ENCODE measurements at regions not wholly inside any gene's neighbourhood (a gene's known extent, or its start where the extent isn't known, plus 50 kb on each side); places are given as distances from the start of the nearest gene placed in this dataset.

- no peak for DNase-seq (ENCODE audit: extremely low read depth in 1 of 11, low read depth in 9 of 11, low spot score in 4 of 11)
Measured at GRCh38 chr10:43702936-43703281, 54.2 kb upstream of the ZNF32 start.

GRCh38 chr10:43702213-43702935, 53.7 kb upstream of the ZNF32 start:
- DNase-seq (ENCODE audit: extremely low read depth in 1 of 11, low read depth in 9 of 11, low spot score in 4 of 11): no peak

GRCh38 chr10:43701295-43701694, 52.6 kb upstream of the ZNF32 start:
- no peak for DNase-seq (ENCODE audit: extremely low read depth in 1 of 11, low read depth in 9 of 11, low spot score in 4 of 11)

GRCh38 chr10:43700306-43700705, 51.6 kb upstream of the ZNF32 start:
- no peak for DNase-seq (ENCODE audit: extremely low read depth in 1 of 11, low read depth in 9 of 11, low spot score in 4 of 11)

DNA sequence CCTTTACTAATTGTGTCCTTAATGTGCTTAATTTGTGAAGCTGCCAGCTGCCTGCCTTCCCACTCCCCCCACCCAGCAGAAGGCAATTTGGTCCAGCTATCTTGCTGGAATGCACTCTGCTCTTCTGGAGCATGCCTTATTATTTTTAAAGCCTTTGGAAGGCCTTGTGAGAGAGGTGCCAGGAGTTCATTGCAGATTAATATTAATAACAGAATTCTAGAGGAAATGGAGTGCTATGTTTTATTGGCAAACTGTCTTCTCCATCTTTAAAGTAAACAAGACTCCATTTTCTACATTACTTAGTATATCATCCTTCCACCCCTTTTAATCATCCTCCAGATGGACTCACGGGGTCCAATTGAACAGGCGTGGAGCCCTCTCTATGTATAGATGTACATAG, 50.8 kb upstream of the ZNF32 start:
- no peak for DNase-seq (ENCODE audit: extremely low read depth in 1 of 11, low read depth in 9 of 11, low spot score in 4 of 11)

Data from renal cortex interstitium (tissue), 11 donors.